HG02981 (cell line): ENCODE measurements at regions not wholly inside any gene's neighbourhood (a gene's known extent, or its start where the extent isn't known, plus 50 kb on each side); places are given as distances from the start of the nearest gene placed in this dataset.
A peak's percentile ranks its signal among the peaks of the same experiment; 100 is the strongest.
"Not testable (repeated sequence)": the region's sequence is repeated elsewhere in the genome, so short reads cannot be mapped to it uniquely, and the experiment has no call there.

Experiments
- ATAC-seq: cut with Tn5 transposase; IDR thresholded peaks from one replicate; pipeline ENCODE4 v1.9.1; 2021; ENCODE audit warnings: mild to moderate bottlenecking, moderate library complexity; ENCODE audit not compliant: unreplicated experiment

- ATAC-seq, result no peak
Measured at GRCh38 chr6:140001005-140001404, 626.6 kb upstream of the CITED2 start.

GRCh38 chr6:139999661-140000060, 625.2 kb upstream of the CITED2 start:
- not testable (repeated sequence) for ATAC-seq

GRCh38 chr6:139998478-139998877, 624.0 kb upstream of the CITED2 start:
- ATAC-seq, result not testable (repeated sequence)

GRCh38 chr6:139996253-139996834, 621.9 kb upstream of the CITED2 start:
- peak; percentile 44 for ATAC-seq

DNA sequence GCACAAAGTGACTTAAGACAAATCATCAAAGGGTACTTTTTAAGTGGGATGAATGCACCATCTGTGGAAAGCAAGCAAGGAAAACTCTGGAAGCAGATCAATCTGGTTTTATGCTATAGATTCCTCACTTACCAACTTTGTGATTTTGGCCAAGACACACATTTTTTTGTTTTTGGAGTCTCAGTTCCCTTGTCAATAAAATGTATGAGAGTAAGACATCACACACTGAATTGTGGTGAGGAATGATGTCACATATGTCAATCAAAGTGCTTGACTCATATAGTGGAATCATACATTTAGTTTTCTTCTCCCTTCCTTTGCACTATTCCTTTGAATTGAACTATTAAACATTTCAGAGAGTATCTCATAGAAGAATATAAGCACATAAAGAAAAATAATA, 620.5 kb upstream of the CITED2 start:
- ATAC-seq, result no peak

- ATAC-seq, result no peak
Measured at GRCh38 chr6:139990856-139991465, 616.5 kb upstream of the CITED2 start.

- ATAC-seq, result no peak
Measured at GRCh38 chr6:139990026-139990686, 615.7 kb upstream of the CITED2 start.

GRCh38 chr6:139988685-139989084, 614.2 kb upstream of the CITED2 start:
- ATAC-seq, result no peak

DNA sequence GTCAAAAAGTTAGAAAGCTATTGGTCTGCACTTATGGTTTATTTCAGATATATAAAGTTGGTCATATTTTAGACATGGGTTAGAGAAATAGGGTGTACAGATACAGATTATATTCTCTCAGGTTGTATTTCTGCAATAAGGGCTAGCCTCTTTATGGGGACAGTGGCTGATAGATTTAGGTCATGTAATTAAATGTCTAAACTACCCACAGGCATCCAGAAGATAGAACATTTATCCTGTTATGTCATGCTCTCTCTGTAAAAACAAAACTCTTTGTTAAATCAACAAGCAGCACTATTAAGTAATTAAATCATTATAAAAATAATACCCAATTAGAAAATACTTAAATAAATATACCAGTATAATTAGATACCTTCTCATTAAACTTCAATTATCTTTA, 612.6 kb upstream of the CITED2 start:
- no peak for ATAC-seq

- ATAC-seq, result no peak
Measured at GRCh38 chr6:139985236-139985815, 610.9 kb upstream of the CITED2 start.

DNA sequence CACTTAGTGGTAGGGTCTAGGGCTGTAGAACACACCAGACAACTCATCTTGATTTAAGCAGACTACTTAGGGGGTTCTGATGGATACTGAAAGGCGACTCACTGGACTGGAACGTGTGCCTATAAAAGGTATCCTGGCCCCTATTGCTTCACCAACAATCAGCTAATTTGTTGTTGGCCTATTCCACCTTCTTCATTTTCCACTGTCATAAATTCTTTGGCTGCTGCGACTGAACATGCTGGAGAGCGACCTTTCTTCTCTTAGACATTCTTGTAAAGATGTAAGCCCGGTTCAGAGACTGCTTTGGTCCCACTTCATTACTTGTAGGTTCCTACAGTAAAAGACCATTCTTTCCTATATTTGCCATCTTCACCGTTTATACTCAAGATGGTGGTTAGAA, 609.9 kb upstream of the CITED2 start:
- no peak for ATAC-seq

GRCh38 chr6:139983555-139984276, 609.3 kb upstream of the CITED2 start:
- ATAC-seq, result no peak

DNA sequence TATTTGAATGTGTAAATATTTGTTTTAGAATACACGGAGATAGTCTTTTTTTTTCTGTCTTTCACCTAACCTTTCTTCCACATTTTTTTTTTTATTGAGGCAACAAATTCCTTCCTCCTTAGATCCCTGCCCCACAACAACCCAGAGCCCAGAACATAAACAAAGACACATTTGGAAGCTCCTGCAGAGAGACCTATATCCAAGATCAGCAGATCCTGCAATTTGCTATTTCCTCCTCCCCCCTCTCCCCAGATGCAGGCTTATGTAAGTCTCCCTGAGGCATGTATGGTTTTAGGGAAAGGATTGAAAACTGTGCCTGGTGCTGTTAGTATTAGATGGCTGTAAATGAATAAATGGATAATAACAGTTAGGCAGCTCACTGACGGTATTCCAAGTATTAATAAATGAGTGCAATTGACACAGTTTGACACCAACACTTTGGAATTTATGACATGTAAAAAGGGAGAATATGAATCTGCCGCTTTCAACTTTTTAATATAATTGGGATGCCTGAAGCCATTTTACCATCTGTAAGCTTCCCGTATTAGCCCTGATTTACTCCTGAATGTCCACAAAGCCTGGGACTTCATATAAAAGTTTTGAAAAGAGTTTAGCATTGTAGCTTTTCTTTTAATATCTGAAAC, 608.3 kb upstream of the CITED2 start:
- ATAC-seq, result no peak

DNA sequence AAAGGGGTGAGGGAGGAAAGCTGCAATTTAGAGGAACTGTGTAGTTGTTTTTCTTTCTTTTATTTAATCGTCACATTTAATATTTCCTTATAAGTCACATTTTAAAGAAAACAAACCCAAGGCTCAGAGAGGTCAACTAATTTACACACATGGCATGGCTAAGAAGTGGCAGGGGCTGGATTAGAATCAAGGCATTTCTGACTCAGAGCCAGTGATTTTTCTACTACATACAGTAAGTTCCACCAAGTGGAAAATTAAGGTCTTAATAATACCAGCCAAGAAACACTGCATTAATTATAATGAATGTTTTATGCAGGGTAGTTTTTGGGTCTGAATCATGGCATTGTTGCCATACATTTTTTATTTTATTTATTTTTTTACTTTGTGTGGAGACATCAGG, 607.7 kb upstream of the CITED2 start:
- no peak for ATAC-seq

DNA sequence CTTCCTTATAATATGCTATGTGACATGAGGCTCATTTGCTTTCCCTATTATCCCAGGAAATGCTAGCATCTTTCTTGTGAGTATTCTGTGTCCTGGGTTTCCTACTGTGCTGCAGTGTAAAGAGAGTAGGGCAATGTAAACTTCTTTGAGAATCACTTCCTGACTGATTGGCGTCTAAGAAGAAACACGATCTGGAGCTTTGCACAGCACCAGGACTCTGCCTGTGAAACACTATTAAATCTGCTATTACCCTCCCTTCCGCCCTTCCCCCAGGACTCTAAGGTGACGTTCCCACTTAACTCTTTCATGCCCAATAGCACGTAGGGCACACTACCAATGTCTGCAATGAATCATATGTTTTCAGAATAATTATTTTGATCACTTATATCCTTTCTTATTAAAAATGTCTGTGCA, 607.3 kb upstream of the CITED2 start:
- no peak for ATAC-seq

DNA sequence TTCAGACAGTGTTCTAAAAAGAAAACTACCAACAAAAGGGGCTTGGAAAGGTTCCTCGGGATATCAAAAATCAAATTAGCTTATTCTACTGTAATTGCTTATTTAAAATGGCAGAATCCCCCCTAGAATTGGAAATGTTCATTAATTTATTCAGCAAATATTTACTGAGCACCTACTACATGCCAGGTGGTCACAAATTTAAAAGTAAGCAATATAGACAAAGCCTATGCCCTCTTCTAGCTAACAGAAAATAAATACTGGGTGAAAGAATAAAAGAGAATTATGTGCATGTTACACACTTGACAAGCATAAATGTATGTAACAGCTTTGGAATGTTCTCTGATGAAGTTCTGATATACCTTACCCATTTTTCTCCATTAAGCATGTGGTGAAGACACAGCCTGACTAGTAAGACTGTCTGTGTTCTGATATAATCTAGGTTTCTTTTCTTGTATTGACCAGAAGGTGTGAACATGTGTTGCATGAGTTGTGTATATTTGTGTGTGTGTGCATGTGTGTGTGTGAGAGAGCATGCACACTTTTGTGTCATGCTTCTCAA, 606.7 kb upstream of the CITED2 start:
- no peak for ATAC-seq

- not testable (repeated sequence) for ATAC-seq
Measured at GRCh38 chr6:139980631-139981030, 606.2 kb upstream of the CITED2 start.

GRCh38 chr6:139979021-139979725, 604.7 kb upstream of the CITED2 start:
- ATAC-seq, result no peak

GRCh38 chr6:139977887-139978332, 603.5 kb upstream of the CITED2 start:
- no peak for ATAC-seq
